ENCODE measurements at regions not wholly inside any gene's neighbourhood (a gene's known extent, or its start where the extent isn't known, plus 50 kb on each side); places are given as distances from the start of the nearest gene placed in this dataset.

DNA sequence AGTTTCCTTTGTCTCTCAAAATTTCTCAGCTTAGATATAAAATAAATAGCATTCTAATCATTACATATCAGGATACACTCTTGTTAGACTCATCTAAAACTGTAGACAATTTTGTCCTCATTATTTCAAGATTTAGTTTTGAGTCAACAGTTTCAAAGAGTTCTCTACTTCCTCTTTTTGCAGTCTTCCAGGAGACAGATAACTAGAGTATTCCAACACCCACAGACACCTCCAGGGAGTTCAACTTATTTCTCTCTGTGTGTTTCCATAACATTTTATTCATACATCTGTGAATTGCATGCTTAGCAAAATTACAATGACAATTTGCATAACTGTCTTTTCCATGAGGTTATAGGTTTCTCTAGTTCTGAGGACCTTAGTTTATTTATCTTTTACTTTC is 166.6 kb upstream of the HNMT start:
- Histone ChIP-seq H3K4me1 (ENCODE audit: control insufficient read depth, low read depth, low read length) (no peaks in the 10 kb centered on the region), H2BK15ac (replicated peaks; ENCODE audit: low read depth) (no peak overlapping the region), H3K27me3 (ENCODE audit: insufficient read depth, low read length, poor library complexity) (no peaks in the 10 kb centered on the region), H3K27ac (ENCODE audit: low read depth, low read length) (no peak overlapping the region), H2BK5ac (ENCODE audit: low read length) (no peak overlapping the region), H3K18ac (ENCODE audit: low read length) (no peak overlapping the region), H3K56ac (ENCODE audit: low read length) (no peak overlapping the region), H3K4me2 (ENCODE audit: low read length) (no peak overlapping the region), H2BK120ac (ENCODE audit: low read depth, low read length) (no peak overlapping the region), H4K5ac (ENCODE audit: low read length) (no peak overlapping the region), H3K36me3 (ENCODE audit: control insufficient read depth, insufficient read depth, low read length) (no peaks in the 10 kb centered on the region), H3K4me3 (ENCODE audit: low read length) (no peak overlapping the region), H4K8ac (ENCODE audit: low read depth, low read length) (no peak overlapping the region), H3K4ac (ENCODE audit: low read depth, low read length) (no peak overlapping the region), H3K79me1 (ENCODE audit: low read length) (no peaks in the 10 kb centered on the region), H3K9ac (ENCODE audit: low read length) (no peak overlapping the region), H3K79me2 (ENCODE audit: control insufficient read depth, insufficient read depth, low read length) (no peaks in the 10 kb centered on the region), H2AK5ac (ENCODE audit: low read length) (no peak overlapping the region), H3K23ac (ENCODE audit: low read length) (no peak overlapping the region)
- DNase-seq, result no peak

GRCh38 chr2:137799600-137799999 is 164.7 kb upstream of the HNMT start:
- Histone ChIP-seq H3K79me1 (ENCODE audit: low read length) (no peaks in the 10 kb centered on the region), H3K79me2 (ENCODE audit: control insufficient read depth, insufficient read depth, low read length) (no peaks in the 10 kb centered on the region), H3K4me3 (ENCODE audit: low read length) (no peak overlapping the region), H3K4me2 (ENCODE audit: low read length) (no peak overlapping the region), H3K18ac (ENCODE audit: low read length) (no peak overlapping the region), H4K5ac (ENCODE audit: low read length) (no peak overlapping the region), H3K23ac (ENCODE audit: low read length) (no peak overlapping the region), H2AK5ac (ENCODE audit: low read length) (no peak overlapping the region), H2BK5ac (ENCODE audit: low read length) (no peak overlapping the region), H3K36me3 (ENCODE audit: control insufficient read depth, insufficient read depth, low read length) (no peaks in the 10 kb centered on the region), H3K4ac (ENCODE audit: low read depth, low read length) (no peak overlapping the region), H2BK120ac (ENCODE audit: low read depth, low read length) (no peak overlapping the region), H3K4me1 (ENCODE audit: control insufficient read depth, low read depth, low read length) (no peaks in the 10 kb centered on the region), H3K27me3 (ENCODE audit: insufficient read depth, low read length, poor library complexity) (no peaks in the 10 kb centered on the region), H2BK15ac (replicated peaks; ENCODE audit: low read depth) (no peak overlapping the region), H3K9ac (ENCODE audit: low read length) (no peak overlapping the region), H3K56ac (ENCODE audit: low read length) (no peak overlapping the region), H4K8ac (ENCODE audit: low read depth, low read length) (no peak overlapping the region), H3K27ac (ENCODE audit: low read depth, low read length) (no peak overlapping the region)
- WGBS (ENCODE audit: extremely low coverage, insufficient coverage, low lambda C conversion rate), result no CpG with 5 or more reads among the region's 5 CpGs
- DNase-seq, result no peak

GRCh38 chr2:137800386-137800785 is 163.9 kb upstream of the HNMT start:
- H4K5ac ChIP-seq (ENCODE audit: low read length), result no peak overlapping the region
- H2AK5ac ChIP-seq (ENCODE audit: low read length), result no peak overlapping the region
- H3K36me3 ChIP-seq (ENCODE audit: control insufficient read depth, insufficient read depth, low read length), result no peaks in the 10 kb centered on the region
- no peak overlapping the region for H2BK120ac ChIP-seq (ENCODE audit: low read depth, low read length)
- no peaks in the 10 kb centered on the region for H3K79me1 ChIP-seq (ENCODE audit: low read length)
- H4K8ac ChIP-seq (ENCODE audit: low read depth, low read length), result no peak overlapping the region
- no peaks in the 10 kb centered on the region for H3K79me2 ChIP-seq (ENCODE audit: control insufficient read depth, insufficient read depth, low read length)
- no peak overlapping the region for H3K4me3 ChIP-seq (ENCODE audit: low read length)
- no peak overlapping the region for H2BK5ac ChIP-seq (ENCODE audit: low read length)
- H3K4me2 ChIP-seq (ENCODE audit: low read length), result no peak overlapping the region
- DNase-seq, result no peak
- H3K27ac ChIP-seq (ENCODE audit: low read depth, low read length), result no peak overlapping the region
- H3K56ac ChIP-seq (ENCODE audit: low read length), result no peak overlapping the region
- H2BK15ac ChIP-seq (replicated peaks; ENCODE audit: low read depth), result no peak overlapping the region
- no peak overlapping the region for H3K4ac ChIP-seq (ENCODE audit: low read depth, low read length)
- H3K9ac ChIP-seq (ENCODE audit: low read length), result no peak overlapping the region
- H3K27me3 ChIP-seq (ENCODE audit: insufficient read depth, low read length, poor library complexity), result no peaks in the 10 kb centered on the region
- no peak overlapping the region for H3K23ac ChIP-seq (ENCODE audit: low read length)
- WGBS (ENCODE audit: extremely low coverage, insufficient coverage, low lambda C conversion rate), result no CpG with 5 or more reads among the region's 2 CpGs
- no peak overlapping the region for H3K18ac ChIP-seq (ENCODE audit: low read length)
- no peaks in the 10 kb centered on the region for H3K4me1 ChIP-seq (ENCODE audit: control insufficient read depth, low read depth, low read length)

DNA sequence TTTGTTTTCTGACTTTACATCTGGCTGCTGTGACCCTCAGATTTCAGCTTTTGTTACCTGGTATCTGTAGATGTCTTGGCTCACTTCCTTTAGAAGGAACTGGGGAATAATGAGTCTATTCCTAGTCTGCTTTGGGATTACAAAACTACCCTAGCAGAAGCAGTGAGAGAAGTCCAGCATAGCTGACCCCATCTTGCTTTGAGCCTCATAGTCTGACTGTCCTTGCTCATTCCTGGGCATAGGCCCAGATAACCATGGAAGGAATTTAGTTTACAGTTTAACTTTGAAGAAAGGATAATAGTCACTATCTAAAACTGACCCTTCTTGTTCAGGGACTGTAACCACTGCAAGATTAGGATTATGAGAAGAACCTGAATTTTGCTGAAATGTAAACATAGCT is 163.0 kb upstream of the HNMT start:
- no peaks in the 10 kb centered on the region for H3K79me1 ChIP-seq (ENCODE audit: low read length)
- H2BK5ac ChIP-seq (ENCODE audit: low read length), result no peak overlapping the region
- no peak overlapping the region for H2AK5ac ChIP-seq (ENCODE audit: low read length)
- DNase-seq, result no peak
- H2BK15ac ChIP-seq (replicated peaks; ENCODE audit: low read depth), result no peak overlapping the region
- no peak overlapping the region for H3K27ac ChIP-seq (ENCODE audit: low read depth, low read length)
- no peak overlapping the region for H3K9ac ChIP-seq (ENCODE audit: low read length)
- H4K5ac ChIP-seq (ENCODE audit: low read length), result no peak overlapping the region
- H4K8ac ChIP-seq (ENCODE audit: low read depth, low read length), result no peak overlapping the region
- no peak overlapping the region for H3K4me3 ChIP-seq (ENCODE audit: low read length)
- H2BK120ac ChIP-seq (ENCODE audit: low read depth, low read length), result no peak overlapping the region
- no peak overlapping the region for H3K4ac ChIP-seq (ENCODE audit: low read depth, low read length)
- H3K36me3 ChIP-seq (ENCODE audit: control insufficient read depth, insufficient read depth, low read length), result no peaks in the 10 kb centered on the region
- H3K23ac ChIP-seq (ENCODE audit: low read length), result no peak overlapping the region
- H3K27me3 ChIP-seq (ENCODE audit: insufficient read depth, low read length, poor library complexity), result no peaks in the 10 kb centered on the region
- no peak overlapping the region for H3K18ac ChIP-seq (ENCODE audit: low read length)
- no peaks in the 10 kb centered on the region for H3K4me1 ChIP-seq (ENCODE audit: control insufficient read depth, low read depth, low read length)
- no peak overlapping the region for H3K4me2 ChIP-seq (ENCODE audit: low read length)
- no peaks in the 10 kb centered on the region for H3K79me2 ChIP-seq (ENCODE audit: control insufficient read depth, insufficient read depth, low read length)
- H3K56ac ChIP-seq (ENCODE audit: low read length), result no peak overlapping the region

- Histone ChIP-seq H2BK15ac (replicated peaks; ENCODE audit: low read depth) (no peak overlapping the region), H4K8ac (ENCODE audit: low read depth, low read length) (no peak overlapping the region), H3K18ac (ENCODE audit: low read length) (no peak overlapping the region), H3K4me2 (ENCODE audit: low read length) (no peak overlapping the region), H2BK120ac (ENCODE audit: low read depth, low read length) (no peak overlapping the region), H3K27me3 (ENCODE audit: insufficient read depth, low read length, poor library complexity) (no peaks in the 10 kb centered on the region), H3K4me3 (ENCODE audit: low read length) (no peak overlapping the region), H2AK5ac (ENCODE audit: low read length) (no peak overlapping the region), H3K56ac (ENCODE audit: low read length) (no peak overlapping the region), H3K79me1 (ENCODE audit: low read length) (no peaks in the 10 kb centered on the region), H3K9ac (ENCODE audit: low read length) (no peak overlapping the region), H2BK5ac (ENCODE audit: low read length) (no peak overlapping the region), H3K23ac (ENCODE audit: low read length) (no peak overlapping the region), H3K27ac (ENCODE audit: low read depth, low read length) (no peak overlapping the region), H3K4ac (ENCODE audit: low read depth, low read length) (no peak overlapping the region), H3K36me3 (ENCODE audit: control insufficient read depth, insufficient read depth, low read length) (no peaks in the 10 kb centered on the region), H3K79me2 (ENCODE audit: control insufficient read depth, insufficient read depth, low read length) (no peaks in the 10 kb centered on the region), H3K4me1 (ENCODE audit: control insufficient read depth, low read depth, low read length) (no peaks in the 10 kb centered on the region), H4K5ac (ENCODE audit: low read length) (no peak overlapping the region)
- no CpG with 5 or more reads among the region's 1 CpG for WGBS (ENCODE audit: extremely low coverage, insufficient coverage, low lambda C conversion rate)
- no peak for DNase-seq
These were observed 162.2 kb upstream of the HNMT start for GRCh38 chr2:137802038-137802437.

- no peak overlapping the region for H3K4me3 ChIP-seq (ENCODE audit: low read length)
- no peaks in the 10 kb centered on the region for H3K4me1 ChIP-seq (ENCODE audit: control insufficient read depth, low read depth, low read length)
- no peak overlapping the region for H3K4me2 ChIP-seq (ENCODE audit: low read length)
- H2BK15ac ChIP-seq (replicated peaks; ENCODE audit: low read depth), result no peak overlapping the region
- no peak overlapping the region for H3K4ac ChIP-seq (ENCODE audit: low read depth, low read length)
- no peaks in the 10 kb centered on the region for H3K36me3 ChIP-seq (ENCODE audit: control insufficient read depth, insufficient read depth, low read length)
- H3K23ac ChIP-seq (ENCODE audit: low read length), result no peak overlapping the region
- no peak overlapping the region for H3K56ac ChIP-seq (ENCODE audit: low read length)
- no peak overlapping the region for H2BK120ac ChIP-seq (ENCODE audit: low read depth, low read length)
- H4K8ac ChIP-seq (ENCODE audit: low read depth, low read length), result no peak overlapping the region
- H3K9ac ChIP-seq (ENCODE audit: low read length), result no peak overlapping the region
- H3K79me1 ChIP-seq (ENCODE audit: low read length), result no peaks in the 10 kb centered on the region
- H3K27me3 ChIP-seq (ENCODE audit: insufficient read depth, low read length, poor library complexity), result no peaks in the 10 kb centered on the region
- no peak overlapping the region for H3K18ac ChIP-seq (ENCODE audit: low read length)
- DNase-seq, result no peak
- no peak overlapping the region for H3K27ac ChIP-seq (ENCODE audit: low read depth, low read length)
- no peak overlapping the region for H4K5ac ChIP-seq (ENCODE audit: low read length)
- no CpG with 5 or more reads among the region's 1 CpG for WGBS (ENCODE audit: extremely low coverage, insufficient coverage, low lambda C conversion rate)
- H3K79me2 ChIP-seq (ENCODE audit: control insufficient read depth, insufficient read depth, low read length), result no peaks in the 10 kb centered on the region
- H2AK5ac ChIP-seq (ENCODE audit: low read length), result no peak overlapping the region
- H2BK5ac ChIP-seq (ENCODE audit: low read length), result no peak overlapping the region
These were observed 158.0 kb upstream of the HNMT start for GRCh38 chr2:137806068-137806805.

Measured in mesendoderm (in vitro differentiated cells).